ENCODE measurements at regions not wholly inside any gene's neighbourhood (a gene's known extent, or its start where the extent isn't known, plus 50 kb on each side); places are given as distances from the start of the nearest gene placed in this dataset.
A peak's percentile ranks its signal among the peaks of the same experiment; 100 is the strongest.

DNA sequence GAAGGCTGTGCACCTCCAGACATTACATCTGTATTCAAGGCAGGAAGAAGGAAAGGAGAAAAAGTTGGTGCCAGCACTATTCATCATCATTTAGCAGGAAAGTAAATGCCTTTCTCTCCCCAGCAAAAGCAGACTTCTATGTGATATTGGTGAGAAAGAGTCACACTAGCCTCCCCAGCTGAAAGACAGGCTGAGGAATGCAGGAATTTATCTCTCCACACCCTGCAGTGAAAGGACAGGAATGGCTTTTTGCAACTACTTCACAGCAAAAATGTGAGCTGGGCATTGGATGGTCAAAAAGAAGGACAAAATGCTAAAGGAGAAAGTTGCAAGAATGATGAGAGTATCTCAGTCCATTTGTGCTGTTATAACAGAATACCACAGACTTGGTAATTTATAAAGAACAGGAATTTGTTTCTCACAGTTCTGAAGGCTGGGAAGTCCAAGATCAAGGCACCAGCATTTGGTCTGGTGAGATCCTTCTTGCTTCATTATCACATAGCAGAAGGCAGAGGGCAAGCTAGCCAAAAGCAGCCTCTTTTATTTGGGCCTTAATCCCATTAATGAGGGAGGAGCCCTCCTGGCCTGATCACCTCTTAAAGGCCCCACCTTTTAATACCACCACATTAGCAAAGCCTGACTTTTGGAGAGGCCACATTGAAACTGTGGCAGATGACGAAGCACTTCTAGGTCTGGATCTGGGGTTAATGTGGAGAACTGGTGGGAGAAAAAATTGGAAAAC is 388.1 kb upstream of the SLC14A2 start:
- no peak for DNase-seq (ENCODE audit: low spot score)

DNA sequence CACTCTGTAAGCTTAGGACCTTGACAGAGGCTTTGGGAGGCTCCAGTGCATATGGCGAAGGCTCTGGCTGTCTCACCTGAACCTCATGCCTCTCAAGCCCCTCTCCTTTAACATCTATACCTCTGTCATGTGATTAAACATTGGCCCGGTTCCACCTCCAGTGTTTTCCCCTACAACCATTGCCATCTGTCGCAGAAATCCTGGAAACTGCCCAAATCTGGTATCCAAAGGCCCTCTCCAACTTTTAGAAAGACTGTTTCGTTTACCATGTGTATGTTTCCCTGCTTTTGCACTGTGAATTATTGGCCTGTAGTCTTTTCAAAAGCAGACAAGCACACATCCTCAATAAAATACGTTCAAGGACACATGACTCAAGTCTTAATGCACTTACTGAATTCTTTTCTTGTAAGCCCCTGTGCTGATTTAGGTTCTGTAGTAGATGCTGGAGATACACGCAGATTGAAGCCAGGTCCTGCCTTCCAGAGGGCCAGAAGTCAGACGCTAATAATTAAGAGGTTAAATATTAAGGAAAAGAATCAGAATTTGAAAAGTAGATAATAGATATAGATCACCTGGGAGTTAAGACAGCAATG is 386.4 kb upstream of the SLC14A2 start:
- DNase-seq (ENCODE audit: low spot score), result no peak

DNA sequence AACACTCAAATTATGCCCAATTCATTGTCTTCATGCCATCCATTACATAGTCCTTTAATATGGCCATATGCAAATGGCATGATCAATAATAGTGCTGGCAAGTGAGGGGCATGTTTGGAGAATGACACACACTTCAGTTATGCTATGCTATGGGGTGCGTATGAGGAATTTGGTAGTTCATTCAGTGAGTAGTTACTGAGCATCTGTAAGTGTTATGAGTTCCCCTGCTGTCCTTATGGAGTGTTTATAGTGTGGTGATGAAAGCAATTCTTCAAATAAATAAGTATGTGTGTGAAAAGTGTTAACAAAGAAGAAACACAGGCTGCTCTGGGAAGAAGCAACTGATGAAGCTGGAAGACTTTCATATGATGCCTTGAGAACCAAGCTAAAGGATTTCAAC is 383.7 kb upstream of the SLC14A2 start:
- DNase-seq (ENCODE audit: low spot score), result no peak

DNA sequence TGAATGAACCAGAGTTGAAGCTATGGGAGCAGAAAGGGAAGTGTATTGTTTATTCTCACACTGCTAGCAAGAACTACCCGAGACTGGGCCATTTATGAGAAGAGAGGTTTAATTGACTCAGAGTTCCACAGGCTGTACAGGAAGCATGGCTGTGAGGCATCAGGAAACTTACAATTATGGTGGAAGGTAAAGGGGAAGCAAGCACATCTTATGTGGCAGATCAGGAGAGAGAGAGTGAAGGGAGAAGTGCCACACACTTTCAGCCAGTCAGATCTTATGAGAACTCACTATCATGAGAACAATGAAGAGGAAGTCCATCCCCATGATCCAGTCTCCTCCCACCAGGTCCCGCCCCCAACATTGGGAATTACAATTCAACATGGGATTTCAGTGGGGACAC is 383.2 kb upstream of the SLC14A2 start:
- DNase-seq (ENCODE audit: low spot score), result no peak

DNA sequence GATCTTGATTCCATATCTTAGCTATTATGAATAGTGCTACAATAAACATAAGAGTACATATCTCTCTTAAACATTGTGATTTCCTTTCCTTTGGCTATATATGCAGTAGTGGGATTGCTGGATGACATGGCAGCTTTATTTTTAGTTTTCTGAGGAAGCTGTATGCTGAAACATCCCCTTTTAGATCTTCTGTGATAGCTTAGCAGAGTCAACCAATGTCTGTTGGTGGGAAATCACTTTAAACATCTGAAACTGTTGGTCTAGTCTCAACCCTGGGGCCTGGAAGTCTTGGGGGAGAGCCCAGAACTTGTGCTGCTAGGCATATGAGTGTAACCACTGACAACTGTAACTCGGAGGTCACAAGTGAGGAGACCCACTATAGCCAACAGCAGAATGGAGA is 378.6 kb upstream of the SLC14A2 start:
- DNase-seq (ENCODE audit: low spot score), result no peak

DNA sequence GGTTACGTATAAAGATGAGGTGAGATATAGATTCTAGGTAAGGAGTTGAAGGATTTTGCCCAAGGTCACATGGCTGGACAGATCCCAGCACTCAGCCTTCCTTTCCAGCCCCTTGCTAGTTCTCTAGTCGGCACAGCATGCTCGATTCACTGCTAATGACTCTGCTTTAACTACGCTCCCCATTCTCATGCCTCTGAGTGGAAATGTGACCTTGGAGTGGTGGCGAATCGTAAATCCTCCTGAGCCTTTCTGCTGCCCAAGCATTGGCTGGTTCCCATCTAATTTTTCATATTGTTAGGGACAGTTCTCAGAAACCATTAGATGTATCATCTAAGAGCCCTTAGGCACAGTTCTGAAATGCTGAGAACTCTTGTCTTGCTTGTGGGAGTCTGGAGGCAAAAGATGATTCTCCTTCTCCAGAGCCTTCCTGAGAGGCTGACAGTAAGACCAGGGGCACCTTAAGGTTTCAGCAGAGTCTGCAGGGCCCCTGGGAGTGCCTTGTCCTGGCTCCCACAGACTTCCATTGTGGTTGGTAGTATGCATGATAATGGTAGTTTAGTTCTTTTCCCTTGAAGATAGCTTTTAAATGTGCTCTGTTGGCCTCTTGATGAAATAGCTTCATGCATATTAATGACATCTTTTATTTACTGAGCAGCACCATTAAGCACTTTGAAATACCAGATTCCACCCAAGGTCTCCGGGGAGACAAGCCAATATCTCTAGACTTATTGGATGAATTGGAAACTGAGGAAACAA is 377.8 kb upstream of the SLC14A2 start:
- no peak for DNase-seq (ENCODE audit: low spot score)

DNA sequence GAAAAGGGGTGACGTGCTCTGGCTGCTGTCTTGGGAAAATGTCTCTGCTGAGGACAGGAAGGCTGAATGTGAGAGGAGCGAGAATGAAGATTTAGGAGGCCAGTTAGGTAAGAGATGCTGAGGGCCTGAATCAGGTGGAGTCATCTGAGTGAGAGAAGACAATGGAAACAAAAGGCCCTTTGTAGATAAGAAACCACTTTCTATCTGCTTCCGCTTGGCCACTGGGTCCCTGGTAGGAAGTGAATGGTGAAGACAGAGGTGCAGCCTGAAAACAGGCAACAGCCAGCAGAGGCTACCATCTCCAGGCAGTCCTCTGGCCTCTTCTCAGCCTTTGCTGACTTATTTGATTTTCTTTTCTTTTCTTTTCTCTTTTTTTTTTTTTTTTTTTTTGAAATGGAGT is 374.0 kb upstream of the SLC14A2 start:
- no peak for DNase-seq (ENCODE audit: low spot score)

DNA sequence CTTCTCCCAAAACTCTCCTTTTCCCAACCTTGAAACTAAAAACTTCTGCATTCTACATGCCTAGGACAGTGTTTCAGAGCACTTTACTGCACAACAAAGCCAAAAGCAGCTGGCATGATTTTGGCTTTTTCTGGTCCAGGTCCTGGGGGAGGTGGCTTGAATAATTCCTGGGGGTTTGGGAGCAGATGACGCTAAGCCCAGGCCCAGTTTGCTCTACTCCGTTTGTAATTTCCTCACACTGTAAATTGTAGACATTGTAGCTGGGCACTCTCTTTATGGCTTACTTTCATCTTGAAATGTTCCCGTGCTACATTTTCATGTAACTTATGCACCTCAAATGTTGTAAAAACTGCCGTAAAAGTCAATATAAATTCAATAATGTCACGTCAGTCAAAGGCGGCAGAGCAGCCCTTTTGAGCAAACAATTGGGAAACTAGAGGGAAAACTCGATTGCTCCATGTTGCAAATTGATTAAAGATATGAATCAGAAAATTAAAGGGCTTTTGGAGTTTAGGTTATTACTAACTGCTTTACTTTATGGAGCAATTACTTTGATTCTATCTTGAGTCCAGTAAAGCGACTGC is 373.2 kb upstream of the SLC14A2 start:
- no peak for DNase-seq (ENCODE audit: low spot score)

DNA sequence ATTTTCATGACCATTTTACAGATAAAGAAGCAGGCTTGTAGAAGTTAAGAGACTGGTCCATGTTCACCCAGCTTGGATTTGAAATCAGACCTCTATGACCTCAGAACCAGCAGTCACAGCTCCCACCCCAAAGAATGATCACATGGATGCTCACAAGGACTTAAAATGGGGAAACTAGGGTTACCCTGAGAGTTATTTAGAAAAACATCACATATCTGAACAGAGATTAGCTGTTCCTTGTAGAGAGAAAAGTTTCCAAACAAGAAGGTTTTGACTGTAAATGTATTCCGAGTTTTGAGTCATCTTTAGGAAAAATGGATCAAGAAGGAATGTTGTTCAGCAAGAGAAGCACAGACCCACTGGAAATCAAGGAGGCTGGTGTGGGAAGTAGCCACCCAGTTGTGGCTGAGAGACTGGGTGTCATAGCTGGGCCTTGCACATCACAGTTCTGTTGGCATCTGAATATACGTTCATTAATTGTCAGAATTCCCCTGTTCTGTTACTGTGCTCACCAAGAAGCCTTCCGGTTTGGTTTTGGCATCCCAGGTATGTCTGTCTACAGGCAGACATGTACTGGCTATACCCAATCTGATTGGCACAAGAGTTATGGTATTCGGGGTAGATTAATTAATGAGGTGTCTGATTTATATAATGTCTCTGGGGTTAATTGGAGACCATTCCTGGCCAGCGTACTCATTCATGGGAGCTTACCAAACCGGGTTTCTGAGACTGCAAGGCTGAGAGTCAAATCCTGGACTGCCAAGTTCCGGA is 371.8 kb upstream of the SLC14A2 start:
- DNase-seq (ENCODE audit: low spot score), result no peak

DNA sequence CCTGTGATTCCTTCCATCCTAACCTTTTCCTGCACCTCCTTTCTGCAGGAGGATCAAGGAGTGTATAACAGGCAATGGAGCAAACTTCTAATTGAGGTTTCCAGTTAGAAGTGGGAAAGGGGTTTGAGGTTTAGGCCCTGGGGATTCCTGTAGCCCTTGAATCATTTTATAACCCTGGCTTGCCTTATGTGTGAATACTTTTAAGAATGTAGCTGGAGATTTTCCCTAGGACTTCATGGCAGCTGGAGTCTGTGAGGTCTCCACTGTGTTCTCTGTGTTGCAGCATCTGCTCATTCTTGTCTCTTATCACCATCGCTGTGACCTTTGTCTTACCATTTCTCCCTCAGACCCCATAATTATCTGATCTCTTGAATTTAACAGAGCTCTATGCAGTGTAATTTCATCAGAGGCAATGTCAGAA is 370.2 kb upstream of the SLC14A2 start:
- no peak for DNase-seq (ENCODE audit: low spot score)

DNA sequence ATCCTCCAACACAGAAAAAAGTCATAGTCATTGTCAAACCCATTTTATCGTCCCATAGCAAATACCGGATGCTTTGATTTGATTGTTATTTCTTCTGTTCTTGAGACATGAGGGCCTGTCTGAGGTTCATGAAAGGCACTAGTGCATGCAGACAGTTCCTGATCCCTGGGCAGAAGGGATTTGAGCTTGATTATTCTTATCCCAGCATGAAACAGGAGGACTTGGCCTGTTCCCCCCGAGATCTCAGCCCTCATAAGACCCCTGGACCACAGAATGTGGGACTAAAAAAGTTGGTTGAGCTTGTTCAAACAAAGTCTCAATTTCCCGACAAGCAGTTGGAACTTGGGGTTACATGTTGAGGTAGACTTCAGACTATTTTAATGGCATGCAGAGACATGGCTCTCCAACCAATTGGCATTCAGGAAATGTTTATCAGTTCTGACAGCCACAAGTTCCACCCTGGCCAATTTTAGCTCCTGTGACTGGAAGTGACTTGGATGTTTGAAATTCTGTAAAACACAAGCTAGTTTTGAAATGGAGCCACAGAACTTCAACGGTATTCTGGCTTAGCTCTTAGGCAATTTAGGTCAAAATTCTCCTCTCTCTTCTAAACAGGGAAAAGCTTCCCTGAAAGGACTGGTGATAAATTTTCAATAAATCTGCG is 366.9 kb upstream of the SLC14A2 start:
- peak; percentile 64 for DNase-seq (ENCODE audit: low spot score)

DNA sequence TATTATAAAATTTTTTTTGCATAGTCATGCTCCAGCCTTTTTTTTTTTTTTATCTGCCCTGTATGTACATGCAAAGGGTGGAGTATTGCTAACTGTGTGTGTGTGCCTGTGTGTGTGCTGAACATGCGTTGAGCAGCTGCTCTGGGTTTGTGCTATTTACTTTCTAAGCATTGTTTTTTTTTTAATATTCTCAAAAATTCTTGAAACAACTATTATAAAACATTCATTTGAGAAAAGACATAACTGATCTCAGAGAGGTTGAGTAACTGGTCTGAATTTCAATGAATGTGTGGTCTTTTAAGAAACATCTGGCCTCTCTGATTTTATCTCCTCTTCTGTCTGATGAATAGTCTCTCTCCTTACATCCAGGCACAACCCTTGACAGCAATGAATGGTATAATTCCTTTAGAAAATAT is 366.0 kb upstream of the SLC14A2 start:
- no peak for DNase-seq (ENCODE audit: low spot score)

DNA sequence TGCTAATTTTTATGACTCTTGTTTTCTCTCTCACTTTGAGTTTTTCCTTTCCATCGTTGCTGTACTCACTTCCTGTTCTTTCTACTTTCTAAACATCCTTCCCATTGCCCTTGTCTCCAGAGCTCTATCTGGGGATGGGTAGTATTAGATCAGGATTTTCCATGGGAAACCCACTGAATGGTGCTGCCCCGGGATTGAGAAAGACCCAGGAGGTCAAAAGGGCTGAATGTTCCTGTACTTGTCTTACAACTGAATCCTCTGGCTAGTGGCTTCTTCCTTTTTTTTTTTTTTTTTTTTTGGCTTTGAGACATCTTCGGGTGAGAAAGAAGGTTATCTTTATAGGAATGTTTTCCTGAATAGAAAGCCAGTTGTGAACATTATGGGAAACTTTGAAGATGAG is 364.8 kb upstream of the SLC14A2 start:
- no peak for DNase-seq (ENCODE audit: low spot score)

DNA sequence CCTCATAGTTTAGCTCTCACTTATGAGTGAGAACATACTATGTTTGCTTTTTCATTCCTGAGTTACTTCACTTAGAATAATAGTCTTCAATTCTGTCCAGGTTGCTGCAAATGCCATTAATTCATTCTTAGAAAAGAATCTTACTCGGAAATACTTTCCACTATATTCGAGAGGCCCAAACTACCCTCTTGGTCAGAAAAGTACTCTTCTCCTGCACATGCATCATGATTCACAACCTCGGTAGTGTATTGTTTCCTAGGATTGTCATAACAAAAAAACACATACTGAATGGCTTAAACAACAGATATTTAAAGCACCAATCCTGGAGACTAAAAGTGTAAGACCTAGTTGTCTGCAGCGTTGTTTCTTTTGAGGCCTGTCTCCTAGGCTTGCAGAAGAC is 364.0 kb upstream of the SLC14A2 start:
- DNase-seq (ENCODE audit: low spot score), result no peak

DNA sequence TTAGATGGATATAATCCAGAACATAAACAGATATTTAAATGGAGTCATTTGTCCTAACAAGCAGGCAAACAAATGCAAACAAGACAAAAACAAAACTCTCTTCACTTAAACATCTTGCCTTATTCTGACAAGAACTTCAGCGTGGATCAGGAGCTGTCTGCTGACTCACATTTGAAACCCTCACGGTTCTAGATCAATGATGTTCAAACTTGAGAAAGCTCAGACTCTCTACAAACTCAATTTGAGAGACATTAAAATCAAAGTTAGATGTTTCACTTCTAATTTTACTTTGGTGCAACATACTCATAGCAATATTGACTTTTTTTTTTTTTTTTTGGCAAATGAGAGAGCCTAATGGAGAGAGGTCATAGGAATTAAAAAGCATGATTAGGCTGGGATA is 362.8 kb upstream of the SLC14A2 start:
- no peak for DNase-seq (ENCODE audit: low spot score)

DNA sequence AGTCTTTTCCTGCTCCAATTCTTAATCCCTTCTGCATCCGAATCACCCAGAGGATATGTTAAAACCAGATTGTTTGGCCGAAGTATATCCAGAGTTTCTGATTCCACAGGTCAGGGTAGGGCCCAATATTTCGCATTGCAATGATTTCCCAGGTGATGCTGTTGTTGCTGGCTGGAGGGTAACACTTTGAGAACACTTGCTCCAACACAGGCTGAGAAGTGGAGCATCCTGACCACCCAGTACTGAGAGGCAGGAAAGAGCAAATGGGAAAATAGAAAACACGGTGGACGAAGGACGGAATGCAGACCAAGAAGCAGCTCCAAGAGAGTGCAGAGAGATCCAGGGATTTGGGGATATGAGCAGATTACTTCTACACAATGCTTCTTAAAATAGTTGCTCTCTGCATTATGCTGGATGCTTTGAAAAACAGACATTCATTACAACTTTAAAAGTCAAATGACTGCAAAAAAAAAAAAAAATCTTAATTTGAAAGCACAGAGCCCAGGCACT is 362.2 kb upstream of the SLC14A2 start:
- DNase-seq (ENCODE audit: low spot score), result no peak

DNA sequence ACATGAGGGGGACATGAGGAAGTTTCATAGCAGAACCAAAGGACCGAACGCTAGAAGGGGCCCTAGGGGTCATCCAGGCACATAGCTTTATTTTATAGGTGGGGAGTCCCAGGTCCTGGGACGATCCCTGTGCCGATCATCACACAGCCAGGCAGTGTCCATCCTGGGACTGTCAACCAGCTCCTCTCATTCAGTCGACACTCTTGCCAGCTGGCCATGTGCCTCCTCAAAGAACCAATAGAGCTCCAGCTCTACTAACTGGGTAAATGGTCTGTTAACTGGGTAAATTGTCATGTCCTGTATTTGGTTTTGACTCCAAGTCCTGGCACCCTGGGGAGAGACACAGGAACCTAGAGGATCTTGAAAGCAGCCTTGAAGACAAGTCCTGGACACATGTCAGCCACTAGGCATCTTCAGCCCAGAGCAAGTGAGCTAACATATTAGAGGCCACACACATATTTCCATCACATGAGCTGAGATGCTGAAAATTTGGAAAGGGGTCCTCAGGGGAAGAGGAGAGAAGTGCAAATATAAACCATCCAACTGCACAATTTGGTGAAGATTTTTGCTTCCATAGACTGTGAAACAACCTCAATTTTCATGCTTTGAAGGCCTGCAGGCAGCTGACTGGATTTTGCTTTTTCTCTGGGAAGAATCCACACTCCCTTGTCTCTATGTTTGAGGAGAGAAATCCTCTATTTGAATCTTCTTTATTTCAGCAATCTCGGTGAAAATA is 361.1 kb upstream of the SLC14A2 start:
- no peak for DNase-seq (ENCODE audit: low spot score)

DNA sequence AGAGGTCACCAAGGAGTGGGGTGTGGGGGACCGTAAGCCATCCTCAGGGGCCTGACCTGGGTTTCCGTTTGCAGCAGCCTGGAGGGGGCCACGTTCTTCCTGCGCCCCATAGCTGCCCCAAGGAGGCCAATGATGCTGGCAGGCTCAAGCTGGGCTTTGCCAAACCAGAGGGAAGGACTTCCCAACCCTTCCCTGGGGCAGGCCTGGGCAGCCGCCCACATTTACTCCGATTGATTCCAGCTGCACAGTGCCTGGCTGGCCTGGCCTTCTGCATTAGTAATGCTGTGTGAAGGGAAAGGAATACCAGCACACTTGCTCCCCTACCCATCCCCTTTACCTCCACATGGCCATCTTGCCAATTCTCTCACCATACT is 360.6 kb upstream of the SLC14A2 start:
- DNase-seq (ENCODE audit: low spot score), result peak; percentile 49

DNA sequence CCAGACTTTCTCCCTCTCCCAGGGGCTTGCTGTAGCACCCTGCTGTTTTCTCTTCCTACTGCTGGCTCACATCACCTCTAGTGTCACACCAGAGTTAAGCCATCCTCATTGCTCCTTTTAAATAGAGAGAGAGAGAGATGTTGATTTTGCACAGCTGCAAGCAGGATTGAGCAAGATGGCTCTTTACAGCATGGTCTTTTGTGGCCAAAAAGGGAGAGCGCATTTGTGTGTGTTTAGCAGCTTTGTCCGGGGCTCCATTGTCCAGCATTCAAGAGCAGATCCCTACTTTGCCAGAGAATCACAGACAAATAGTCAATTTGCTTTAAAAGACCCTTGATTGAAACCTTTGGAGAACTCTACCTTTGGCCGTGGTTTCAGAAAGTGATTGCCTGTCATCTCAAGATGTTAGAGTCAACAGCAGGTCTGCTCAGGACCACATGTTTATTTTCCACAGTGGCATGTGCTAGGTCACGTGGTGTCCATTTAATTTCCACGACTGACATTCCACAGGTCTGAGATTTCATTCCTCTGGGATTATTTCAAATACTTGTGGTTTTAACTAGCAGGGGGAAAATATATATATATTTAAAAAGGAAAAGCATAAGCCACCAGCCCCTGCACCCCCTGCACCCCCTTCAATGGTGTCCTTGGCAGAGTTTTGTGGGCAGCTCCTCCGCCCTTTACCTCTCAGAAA is 359.9 kb upstream of the SLC14A2 start:
- no peak for DNase-seq (ENCODE audit: low spot score)

DNA sequence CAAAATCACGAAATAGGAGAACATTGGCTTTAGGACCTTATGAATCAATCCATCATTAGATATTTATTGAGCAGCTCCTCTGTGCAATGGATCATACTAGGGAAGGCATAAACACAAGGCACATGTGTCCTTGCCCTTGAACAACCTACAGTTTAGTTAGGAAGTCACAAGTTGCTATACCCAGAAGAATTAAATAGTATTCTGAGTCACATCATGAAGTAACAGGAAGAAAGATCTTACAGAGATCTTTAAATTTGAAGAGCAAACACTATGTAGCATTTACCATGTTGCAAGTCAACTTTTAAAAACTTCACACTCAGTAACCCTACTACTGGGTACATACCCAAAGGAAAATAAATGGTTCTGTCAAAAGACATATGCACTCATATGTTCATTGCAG is 355.2 kb upstream of the SLC14A2 start:
- DNase-seq (ENCODE audit: low spot score), result no peak
